Fibroblast of skin of right quadriceps (primary cell): ENCODE measurements at regions not wholly inside any gene's neighbourhood (a gene's known extent, or its start where the extent isn't known, plus 50 kb on each side); places are given as distances from the start of the nearest gene placed in this dataset.
A peak's percentile ranks its signal among the peaks of the same experiment; 100 is the strongest.

Experiments
- DNase-seq: peaks from one replicate; pipeline ENCODE4 v3.0.0-alpha.2; 2013

DNA sequence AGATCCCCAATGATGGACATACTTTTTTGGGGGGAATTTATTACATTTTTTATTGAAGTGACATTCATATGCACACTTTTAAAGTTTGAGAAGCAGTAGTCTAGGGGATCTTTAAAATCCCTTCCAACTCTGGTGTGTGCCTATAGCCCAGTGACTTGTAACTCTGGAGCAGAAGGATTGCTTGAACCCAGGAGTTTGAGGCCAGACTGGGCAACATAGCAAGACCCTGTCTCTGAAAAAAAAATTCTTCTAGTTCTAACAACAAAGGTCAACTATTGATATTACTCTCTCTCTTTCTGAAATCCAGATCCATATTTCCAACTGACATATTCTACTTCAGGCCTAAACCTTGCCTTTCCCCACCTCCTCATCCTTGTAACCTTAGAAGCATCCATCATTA is 148.2 kb upstream of the SPRY4 start:
- no peak for DNase-seq

GRCh38 chr5:142472306-142472951 is 147.6 kb upstream of the SPRY4 start:
- DNase-seq = peak; percentile 94

DNA sequence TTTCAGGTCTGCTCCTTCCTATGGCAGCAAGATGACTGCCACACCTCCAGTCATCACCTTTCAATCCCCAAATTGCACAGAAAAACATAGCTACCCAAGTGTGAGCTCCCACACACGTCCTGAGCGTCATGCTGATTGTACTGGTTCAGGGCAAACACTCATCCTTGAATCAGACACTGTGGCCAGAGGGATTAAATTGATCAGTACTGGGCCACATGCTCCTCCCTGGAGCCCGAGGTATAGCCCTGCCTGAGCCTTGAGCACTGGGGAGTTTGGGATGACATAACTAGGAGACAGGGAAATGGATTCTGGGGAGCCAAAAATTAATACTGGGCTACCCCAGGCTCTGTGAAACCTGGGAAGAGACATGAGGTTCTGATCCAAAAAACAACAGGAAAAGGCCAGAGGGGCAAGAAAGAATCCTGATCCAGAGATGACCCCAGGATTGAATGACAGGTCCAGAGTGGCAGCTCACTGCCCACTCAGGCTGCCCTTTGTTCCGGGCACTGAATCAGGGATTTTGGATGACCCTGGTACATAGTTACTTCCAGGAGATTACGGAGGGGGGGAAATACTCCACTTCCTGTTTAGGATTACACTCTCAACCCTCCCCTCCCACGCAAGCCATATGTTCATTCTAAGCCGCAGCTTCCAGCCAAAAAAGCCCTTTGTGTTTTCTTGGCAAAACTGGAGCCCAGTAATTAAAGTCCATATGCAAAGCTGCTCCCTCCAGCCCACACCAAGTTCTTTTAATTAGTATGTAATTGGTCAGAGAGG is 141.6 kb upstream of the SPRY4 start:
- peak; percentile 65 for DNase-seq

GRCh38 chr5:142465476-142465875 is 140.7 kb upstream of the SPRY4 start:
- DNase-seq = no peak

DNA sequence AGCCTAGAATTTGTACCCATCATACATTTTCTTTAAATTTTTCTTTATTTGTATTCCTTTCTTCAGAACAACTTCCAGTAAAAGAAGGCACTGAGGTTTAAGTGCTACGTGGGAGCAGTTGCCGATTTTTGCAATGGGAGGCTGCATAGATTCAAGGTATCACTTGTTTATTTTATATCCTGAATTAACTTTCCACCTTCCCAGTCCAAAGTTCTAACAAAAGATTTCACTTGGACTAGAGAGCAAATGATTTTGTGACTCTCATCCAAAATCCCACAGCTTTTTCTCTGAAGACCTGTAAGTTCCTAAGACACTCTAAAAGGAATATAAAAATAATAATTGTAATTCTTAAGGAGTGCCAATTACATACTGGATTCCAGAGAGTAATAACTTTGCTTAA is 139.1 kb upstream of the SPRY4 start:
- DNase-seq = no peak

- DNase-seq = no peak
Measured at GRCh38 chr5:142461028-142461590, 136.3 kb upstream of the SPRY4 start.

DNA sequence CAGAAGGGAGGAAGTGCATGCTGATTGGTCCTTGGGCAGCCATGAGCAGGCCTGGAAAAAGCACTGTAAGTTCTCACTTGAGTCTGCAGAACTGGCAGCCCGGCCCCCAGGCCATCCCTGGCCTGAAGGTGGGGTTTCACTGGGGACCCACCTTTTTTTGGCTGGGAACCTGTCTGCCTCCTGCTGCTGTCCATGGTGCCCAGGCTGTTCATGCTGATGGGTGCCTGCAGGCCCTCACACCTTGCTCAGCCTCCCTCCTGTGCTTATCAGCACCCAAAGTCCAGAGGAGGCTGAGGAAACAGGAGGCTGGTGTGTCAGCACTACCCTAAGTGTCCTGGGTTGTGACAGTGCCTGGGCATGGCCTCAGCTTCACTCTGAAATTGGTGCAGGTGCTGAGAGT is 134.4 kb upstream of the SPRY4 start:
- DNase-seq = no peak

- DNase-seq = no peak
Measured at GRCh38 chr5:142455856-142456255, 131.0 kb upstream of the SPRY4 start.

GRCh38 chr5:142453932-142454331 is 129.1 kb upstream of the SPRY4 start:
- no peak for DNase-seq

DNA sequence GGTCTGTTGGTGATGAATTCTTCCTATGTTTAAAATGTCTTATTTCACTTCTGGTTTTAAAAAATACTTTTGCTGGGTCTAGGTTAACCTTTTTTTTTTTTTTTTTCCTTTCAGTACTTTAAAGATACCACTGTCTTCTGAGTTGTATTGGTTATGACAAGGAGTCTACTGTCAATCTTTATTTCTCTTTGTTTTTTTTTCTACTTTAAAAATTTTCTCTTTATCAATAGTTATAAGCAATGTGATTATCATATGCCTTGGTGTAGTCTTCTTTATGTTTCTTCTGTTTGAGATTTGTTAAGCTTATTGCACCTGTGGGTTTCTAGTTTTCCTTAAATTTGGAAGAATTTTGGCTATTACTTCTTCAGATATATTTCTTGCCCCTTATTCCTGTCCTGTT is 125.6 kb upstream of the SPRY4 start:
- no peak for DNase-seq

DNA sequence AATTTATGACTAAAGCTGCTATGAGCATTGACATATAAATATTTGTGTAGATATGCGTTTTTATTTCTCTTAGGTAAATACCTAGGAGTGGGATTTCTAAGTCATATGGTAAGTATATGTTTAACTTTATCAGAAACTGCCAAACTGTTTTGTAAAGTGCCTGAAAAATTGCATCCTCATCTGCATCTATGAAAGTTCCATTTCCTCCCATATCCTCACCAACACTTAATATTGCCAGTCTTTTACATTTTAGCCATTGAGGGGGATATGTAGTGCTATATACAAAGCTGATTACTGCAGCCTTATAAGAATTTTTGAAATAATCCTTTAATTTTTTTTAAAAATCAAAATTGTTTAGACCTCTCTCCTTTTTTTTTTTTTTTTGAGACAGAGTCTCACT is 123.1 kb upstream of the SPRY4 start:
- DNase-seq = no peak

DNA sequence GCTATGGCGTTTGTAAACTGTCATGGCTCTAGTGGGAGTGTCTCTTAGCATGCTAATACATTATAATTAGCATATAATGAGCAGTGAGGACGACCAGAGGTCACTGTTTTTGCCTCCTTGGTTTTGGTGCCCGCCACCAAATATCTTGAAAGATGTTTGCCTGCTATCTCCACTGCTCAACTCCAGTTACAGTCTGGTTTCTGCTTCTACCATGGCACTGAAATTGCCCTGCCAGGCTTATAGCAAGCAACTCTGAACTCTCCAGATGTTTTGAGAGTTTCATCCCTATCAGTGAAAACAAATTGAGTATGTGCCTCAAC is 122.1 kb upstream of the SPRY4 start:
- DNase-seq = no peak

- peak; percentile 82 for DNase-seq
Measured at GRCh38 chr5:142446131-142446959, 121.5 kb upstream of the SPRY4 start.

GRCh38 chr5:142445266-142445665 is 120.4 kb upstream of the SPRY4 start:
- no peak for DNase-seq

- DNase-seq = peak; percentile 46
Measured at GRCh38 chr5:142441616-142442015, 116.8 kb upstream of the SPRY4 start.

- DNase-seq = no peak
Measured at GRCh38 chr5:142439207-142439860, 114.5 kb upstream of the SPRY4 start.

DNA sequence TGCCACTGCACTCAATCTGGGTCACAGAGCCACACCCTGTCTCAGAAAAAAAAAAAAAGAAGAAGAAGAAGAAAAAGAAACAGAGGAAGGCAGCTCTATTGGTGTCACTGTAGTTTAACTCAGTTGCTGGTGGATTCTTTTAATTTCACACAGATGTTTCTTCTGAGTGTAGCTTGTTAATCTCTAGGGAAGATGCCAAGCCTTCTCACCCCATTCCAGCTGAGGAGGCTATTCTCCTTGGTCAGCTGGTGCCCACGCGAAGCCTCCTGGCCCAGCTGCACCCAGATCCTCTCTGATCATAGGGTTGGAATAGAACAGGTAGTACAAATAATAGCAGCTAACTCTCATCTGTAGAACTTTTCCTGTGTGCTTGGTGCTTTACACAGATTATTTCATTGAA is 113.8 kb upstream of the SPRY4 start:
- no peak for DNase-seq

GRCh38 chr5:142437563-142437962 is 112.7 kb upstream of the SPRY4 start:
- DNase-seq = no peak

- DNase-seq = no peak
Measured at GRCh38 chr5:142435410-142436115, 110.7 kb upstream of the SPRY4 start.

DNA sequence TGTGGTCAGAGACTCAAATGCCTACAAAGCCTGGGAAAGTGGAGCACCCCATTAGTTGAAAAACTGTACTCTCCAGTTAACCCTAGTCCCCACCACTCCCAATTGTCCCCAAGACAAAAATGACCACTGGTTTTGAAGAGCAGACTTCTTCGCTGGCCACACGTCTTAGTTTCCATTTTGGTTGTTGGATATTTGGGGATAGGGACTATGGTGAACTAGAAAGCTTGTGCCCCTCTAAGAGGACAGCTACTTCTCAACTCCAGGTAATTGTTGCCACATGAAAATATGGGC is 109.4 kb upstream of the SPRY4 start:
- no peak for DNase-seq

GRCh38 chr5:142433526-142434321 is 108.9 kb upstream of the SPRY4 start:
- peak; percentile 58 for DNase-seq

DNA sequence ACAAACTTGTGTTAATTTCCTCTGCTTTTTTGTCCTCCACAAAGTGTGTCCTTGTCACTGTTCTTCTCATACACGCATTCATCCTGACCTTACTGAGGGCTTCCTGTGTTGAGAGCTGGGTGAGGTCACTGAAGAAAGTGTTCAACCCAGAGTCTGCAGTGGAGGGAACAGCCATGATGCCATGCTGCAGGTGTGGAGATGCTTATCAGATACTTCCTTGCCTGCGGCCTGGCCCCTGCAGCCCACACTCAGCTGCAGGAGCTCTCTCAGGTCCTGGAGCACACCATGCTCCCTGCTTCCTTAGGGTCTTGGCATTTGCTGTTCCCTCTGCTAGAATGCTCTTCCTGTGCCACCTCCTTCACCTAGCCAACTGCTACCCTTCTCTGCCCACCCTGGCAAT is 108.1 kb upstream of the SPRY4 start:
- no peak for DNase-seq
